Parathyroid adenoma (tissue), 2 donors: ENCODE measurements at regions not wholly inside any gene's neighbourhood (a gene's known extent, or its start where the extent isn't known, plus 50 kb on each side); places are given as distances from the start of the nearest gene placed in this dataset.
"Not testable (repeated sequence)": the region's sequence is repeated elsewhere in the genome, so short reads cannot be mapped to it uniquely, and the experiment has no call there.

Experiments
- H2AFZ ChIP-seq: fragments of 300-600 bp; sonication (generic); one replicate; pipeline ENCODE4 v1.7.0; 2017; ENCODE audit warnings: antibody characterized with exemption, mild to moderate bottlenecking
- H3K27ac ChIP-seq: fragments of 300-600 bp; sonication (generic); one replicate; pipeline ENCODE4 v1.7.0; 2017
- H3K27me3 ChIP-seq: fragments of 300-600 bp; sonication (generic); one replicate; pipeline ENCODE4 v1.7.0; 2017; ENCODE audit warnings: low read length; ENCODE audit not compliant: control insufficient read depth, insufficient read depth
- H3K36me3 ChIP-seq: fragments of 300-600 bp; sonication (generic); one replicate; pipeline ENCODE4 v1.7.0; 2017; ENCODE audit warnings: low read length; ENCODE audit not compliant: control insufficient read depth, insufficient read depth
- H3K4me1 ChIP-seq: fragments of 300-600 bp; sonication (generic); one replicate; pipeline ENCODE4 v1.7.0; 2017; ENCODE audit warnings: control low read depth
- H3K4me2 ChIP-seq: fragments of 300-600 bp; sonication (generic); one replicate; pipeline ENCODE4 v1.7.0; 2017; ENCODE audit warnings: low read length
- H3K4me3 ChIP-seq: fragments of 300-600 bp; sonication (generic); one replicate; pipeline ENCODE4 v1.7.0; 2017; ENCODE audit warnings: low read depth, low read length
- H3K79me2 ChIP-seq: fragments of 300-600 bp; sonication (generic); one replicate; pipeline ENCODE4 v1.7.0; 2017; ENCODE audit warnings: control low read depth
- H3K9ac ChIP-seq: fragments of 300-600 bp; sonication (generic); one replicate; pipeline ENCODE4 v1.7.0; 2017; ENCODE audit warnings: mild to moderate bottlenecking
- H3K9me3 ChIP-seq: fragments of 300-600 bp; sonication (generic); one replicate; pipeline ENCODE4 v1.7.0; 2017; ENCODE audit warnings: low read length; ENCODE audit not compliant: control insufficient read depth
- donor health status: primary hyperparathyroidism.

DNA sequence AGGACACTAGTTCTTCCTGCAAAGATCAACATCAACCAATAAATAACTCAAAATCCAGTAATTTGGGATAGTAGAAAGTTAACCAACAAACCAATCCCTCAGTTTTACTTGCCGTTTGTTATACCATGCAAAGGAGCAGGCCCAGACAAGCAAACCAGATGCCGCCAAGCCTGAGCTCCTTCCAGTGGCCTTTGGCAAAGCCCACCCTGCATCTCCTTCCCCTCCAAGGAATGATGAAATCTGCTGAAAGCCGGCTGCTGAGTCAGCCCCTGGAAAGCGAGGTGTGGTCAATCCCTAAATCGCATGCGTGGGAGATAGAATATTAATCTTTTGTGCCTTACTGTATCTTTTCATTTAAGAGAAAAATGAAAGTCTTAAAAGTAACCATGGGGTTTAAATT is 135.7 kb upstream of the VOPP1 start:
- not testable (repeated sequence) for H3K9me3 ChIP-seq, H3K27ac ChIP-seq, H3K4me1 ChIP-seq, H3K4me2 ChIP-seq, H2AFZ ChIP-seq, H3K4me3 ChIP-seq, H3K79me2 ChIP-seq, H3K27me3 ChIP-seq, H3K36me3 ChIP-seq, H3K9ac ChIP-seq

DNA sequence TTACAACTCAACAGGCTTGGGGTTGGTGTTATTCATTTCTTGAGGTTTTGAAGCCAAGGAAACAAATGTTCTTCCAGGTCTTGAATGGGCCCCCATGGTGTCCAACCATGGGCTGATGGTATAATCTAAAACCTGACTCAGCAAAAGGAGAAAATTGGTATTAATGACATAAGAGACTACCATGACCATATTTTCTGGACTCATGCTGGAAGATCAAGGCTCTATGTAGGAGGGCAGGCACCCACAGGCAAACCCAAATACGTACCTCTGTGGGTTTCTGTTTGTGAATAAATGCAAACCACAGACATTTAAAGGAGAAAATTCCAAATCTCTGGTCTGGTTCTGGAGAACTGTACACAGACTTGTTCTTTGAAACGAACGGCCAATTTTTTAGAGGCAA is 135.1 kb upstream of the VOPP1 start:
- H3K27ac ChIP-seq, H2AFZ ChIP-seq, H3K4me1 ChIP-seq, H3K9ac ChIP-seq, H3K4me2 ChIP-seq, H3K36me3 ChIP-seq, H3K4me3 ChIP-seq, H3K79me2 ChIP-seq, H3K27me3 ChIP-seq, H3K9me3 ChIP-seq: not testable (repeated sequence)

GRCh38 chr7:55706451-55707195 is 134.3 kb upstream of the VOPP1 start:
- not testable (repeated sequence) for H3K27ac ChIP-seq

DNA sequence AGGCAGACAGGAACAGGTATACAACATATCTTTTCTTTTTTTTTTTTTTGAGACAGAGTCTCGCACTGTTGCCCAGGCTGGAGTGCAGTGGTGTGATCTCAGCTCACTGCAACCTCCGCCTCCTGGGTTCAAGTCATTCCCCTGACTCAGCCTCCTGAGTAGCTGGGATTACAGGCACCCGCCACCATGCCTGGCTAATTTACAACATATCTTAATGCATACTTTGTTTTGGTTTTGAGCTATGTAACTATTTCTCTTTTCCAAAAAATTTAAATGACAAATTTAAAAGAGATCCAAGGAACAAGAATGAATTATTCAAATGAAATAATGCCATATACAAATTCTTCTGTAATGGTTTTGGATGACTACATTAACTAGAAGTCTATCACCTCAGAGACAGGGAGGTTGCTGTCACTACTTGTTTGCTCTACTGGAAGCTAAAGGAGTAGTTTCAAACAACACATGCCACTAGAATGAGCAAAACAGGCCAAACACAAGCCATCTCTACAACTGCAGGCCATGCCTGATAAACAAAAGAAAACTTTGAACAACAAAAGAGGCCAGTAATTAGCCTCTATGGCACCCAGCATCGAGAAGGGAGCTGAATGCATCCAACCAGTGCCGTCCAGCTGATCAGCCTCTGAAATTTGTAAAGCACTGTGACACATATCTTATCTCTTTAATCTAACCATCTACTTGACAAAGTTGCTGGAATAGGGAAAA is 133.6 kb upstream of the VOPP1 start:
- not testable (repeated sequence) for H3K27me3 ChIP-seq, H3K4me3 ChIP-seq, H3K4me2 ChIP-seq, H3K36me3 ChIP-seq, H3K4me1 ChIP-seq, H2AFZ ChIP-seq, H3K9ac ChIP-seq, H3K27ac ChIP-seq, H3K79me2 ChIP-seq, H3K9me3 ChIP-seq

More at GRCh38 chr7:55706451-55707195, 134.3 kb upstream of the VOPP1 start:
- not testable (repeated sequence) for H3K4me2 ChIP-seq, H2AFZ ChIP-seq, H3K4me1 ChIP-seq, H3K9ac ChIP-seq, H3K36me3 ChIP-seq, H3K9me3 ChIP-seq, H3K27me3 ChIP-seq, H3K79me2 ChIP-seq, H3K4me3 ChIP-seq

DNA sequence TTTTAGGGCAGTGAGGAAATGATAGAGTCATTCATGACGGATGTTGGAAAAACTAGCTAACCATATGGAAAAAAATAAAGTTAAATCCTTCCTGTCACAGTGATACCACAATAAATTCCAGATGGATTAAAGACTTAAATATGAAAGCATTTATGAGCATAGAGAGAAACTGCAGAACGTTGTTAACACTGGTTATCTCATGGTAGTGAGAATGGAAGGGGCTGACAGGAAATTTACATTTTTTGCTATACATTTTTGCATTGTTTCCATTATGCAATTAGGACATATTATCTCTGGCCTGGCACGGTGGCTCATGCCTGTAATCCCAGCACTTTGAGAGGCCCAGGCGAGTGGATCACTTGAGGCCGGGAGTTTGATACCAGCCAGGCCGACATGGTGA is 130.5 kb upstream of the VOPP1 start:
- H3K27me3 ChIP-seq, H3K4me3 ChIP-seq, H2AFZ ChIP-seq, H3K9me3 ChIP-seq, H3K4me2 ChIP-seq, H3K4me1 ChIP-seq, H3K36me3 ChIP-seq, H3K79me2 ChIP-seq, H3K27ac ChIP-seq, H3K9ac ChIP-seq: not testable (repeated sequence)

GRCh38 chr7:55699450-55699842 is 127.1 kb upstream of the VOPP1 start:
- not testable (repeated sequence) for H3K9ac ChIP-seq, H3K27me3 ChIP-seq, H3K4me3 ChIP-seq, H2AFZ ChIP-seq, H3K27ac ChIP-seq, H3K9me3 ChIP-seq, H3K36me3 ChIP-seq, H3K4me1 ChIP-seq, H3K4me2 ChIP-seq, H3K79me2 ChIP-seq

GRCh38 chr7:55698607-55699449 is 126.5 kb upstream of the VOPP1 start:
- not testable (repeated sequence) for H3K27ac ChIP-seq, H3K4me3 ChIP-seq, H3K36me3 ChIP-seq, H2AFZ ChIP-seq, H3K79me2 ChIP-seq, H3K9me3 ChIP-seq, H3K4me1 ChIP-seq, H3K4me2 ChIP-seq, H3K9ac ChIP-seq, H3K27me3 ChIP-seq

DNA sequence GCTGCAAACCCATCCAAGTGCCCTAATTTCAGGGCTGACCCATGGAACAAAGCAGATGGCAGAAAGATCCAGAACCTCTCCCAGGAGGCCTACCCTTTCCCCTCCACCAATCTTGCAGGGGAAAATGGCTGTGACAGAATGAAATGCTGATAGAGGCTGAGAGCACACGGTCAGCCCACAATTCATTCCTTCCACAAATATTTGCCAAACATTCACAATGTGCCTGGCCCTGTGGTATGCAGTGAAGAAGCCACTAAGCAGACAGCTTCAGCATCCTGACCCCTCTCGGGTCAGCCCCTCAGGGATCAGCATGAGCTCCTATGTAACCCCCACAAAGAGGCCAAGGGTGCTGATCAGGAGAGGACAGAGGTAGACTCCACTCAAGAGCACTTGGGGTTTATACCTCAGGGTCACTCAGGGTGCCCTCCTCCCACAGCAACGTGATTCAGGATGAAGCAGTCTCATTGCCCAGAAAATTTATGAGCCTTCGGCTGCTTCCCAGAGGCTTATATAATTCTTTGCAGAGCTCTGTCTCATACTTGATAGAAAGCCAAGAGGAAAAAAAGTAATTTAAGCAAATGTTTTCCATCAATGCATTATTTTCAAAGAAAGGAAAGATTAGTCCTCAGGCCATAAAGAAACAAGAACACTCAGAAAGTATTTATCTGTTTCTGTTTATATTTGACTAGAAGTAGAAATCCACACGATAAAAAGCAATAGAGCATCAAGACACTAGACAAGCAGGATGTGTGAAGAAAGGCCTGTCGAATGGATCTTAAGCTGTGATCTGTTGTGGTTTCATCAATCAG is 123.8 kb upstream of the VOPP1 start:
- H3K9me3 ChIP-seq, H3K4me1 ChIP-seq, H3K4me2 ChIP-seq, H3K27ac ChIP-seq, H2AFZ ChIP-seq, H3K79me2 ChIP-seq, H3K9ac ChIP-seq, H3K27me3 ChIP-seq, H3K36me3 ChIP-seq, H3K4me3 ChIP-seq: not testable (repeated sequence)

- not testable (repeated sequence) for H3K9ac ChIP-seq, H3K27me3 ChIP-seq, H3K79me2 ChIP-seq, H3K4me3 ChIP-seq, H3K27ac ChIP-seq, H2AFZ ChIP-seq, H3K9me3 ChIP-seq, H3K4me2 ChIP-seq, H3K4me1 ChIP-seq, H3K36me3 ChIP-seq
Measured at GRCh38 chr7:55694484-55694883, 122.2 kb upstream of the VOPP1 start.
